Caco-2 (cell line): ENCODE measurements at regions not wholly inside any gene's neighbourhood (a gene's known extent, or its start where the extent isn't known, plus 50 kb on each side); places are given as distances from the start of the nearest gene placed in this dataset.

Experiments used
- BruUV-seq: library from RNA; stranded (reverse); fragments of 400-500 nt; replicated peaks from 2 replicates; lab custom pipeline; 2021; lab: Mats Ljungman, UMichigan
- CTCF ChIA-PET: fragments of 300-600 bp; sonication (Branson Sonifier 250); formaldehyde crosslinking; loops from one replicate; lab custom pipeline; 2022; ENCODE audit warnings: antibody characterized with exemption; lab: Charles Lee
- POLR2A ChIA-PET: fragments of 300-600 bp; sonication (Branson Sonifier 250); formaldehyde crosslinking; loops from one replicate; lab custom pipeline; 2022; ENCODE audit warnings: antibody characterized with exemption; lab: Charles Lee
- DNase-seq, 2 experiments: peaks; one replicate each; pipeline versions ENCODE4 v3.0.0 to v3.0.0-alpha.2; 2020 to 2022
- H3K27me3 ChIP-seq: replicated peaks from 2 replicates; pipeline ENCODE4 v1.6.0; 2011; ENCODE audit warnings: low read length; ENCODE audit not compliant: control insufficient read depth, insufficient read depth
- H3K36me3 ChIP-seq: 2 replicates; pipeline ENCODE4 v1.5.1; 2011; ENCODE audit warnings: low read length; ENCODE audit not compliant: control insufficient read depth, insufficient read depth
- H3K4me1 ChIP-seq: fragments of 250-450 bp; sonication (Bioruptor Pico); 2 replicates; pipeline ENCODE4 v1.5.1; 2020; ENCODE audit warnings: mild to moderate bottlenecking
- H3K4me3 ChIP-seq: 2 replicates; pipeline ENCODE4 v1.5.1; 2011; ENCODE audit warnings: low read depth, mild to moderate bottlenecking, control low read depth, low read length
- H3K9me3 ChIP-seq: fragments of 250-450 bp; sonication (Bioruptor Pico); 2 replicates; pipeline ENCODE4 v1.5.1; 2020; ENCODE audit warnings: mild to moderate bottlenecking, moderate library complexity
- H3K27ac Mint-ChIP-seq: one replicate; pipeline ENCODE4 v1.8.0; 2022; ENCODE audit warnings: mixed read lengths; ENCODE audit not compliant: unreplicated experiment
- H3K27me3 Mint-ChIP-seq: one replicate; pipeline ENCODE4 v1.8.0; 2022; ENCODE audit warnings: mixed read lengths; ENCODE audit not compliant: insufficient read depth, unreplicated experiment
- H3K36me3 Mint-ChIP-seq: one replicate; pipeline ENCODE4 v1.8.0; 2022; ENCODE audit warnings: mild to moderate bottlenecking, mixed read lengths; ENCODE audit not compliant: insufficient read depth, unreplicated experiment
- H3K4me1 Mint-ChIP-seq: one replicate; pipeline ENCODE4 v1.8.0; 2022; ENCODE audit warnings: low read depth, mixed read lengths; ENCODE audit not compliant: unreplicated experiment
- H3K4me3 Mint-ChIP-seq: one replicate; pipeline ENCODE4 v1.8.0; 2022; ENCODE audit warnings: mild to moderate bottlenecking, moderate library complexity, mixed read lengths; ENCODE audit not compliant: unreplicated experiment
- H3K9me3 Mint-ChIP-seq: one replicate; pipeline ENCODE4 v1.8.0; 2022; ENCODE audit warnings: mixed read lengths; ENCODE audit not compliant: unreplicated experiment
- CTCF ChIP-seq, 2 experiments: fragments of 200-600 bp in 1 of 2; IDR thresholded peaks; 1 replicate in 1 of 2; 2 replicates in 1 of 2; pipeline versions ENCODE4 v1.5.1 to v1.8.0; 2011 to 2022; ENCODE audit warnings: antibody characterized with exemption in 1 of 2, control low read depth in 1 of 2, inconsistent platforms in 1 of 2, low read depth in 1 of 2, low read length in 1 of 2, mild to moderate bottlenecking in 1 of 2, moderate library complexity in 1 of 2; ENCODE audit not compliant: insufficient read depth in 1 of 2, severe bottlenecking in 1 of 2, unreplicated experiment in 1 of 2
- intact Hi-C: fragments of 100-400 bp; cut with micrococcal nuclease; formaldehyde crosslinking; loops from one replicate; pipeline ENCODE4 v1.10.0; 2022; ENCODE audit not compliant: unreplicated experiment

DNA sequence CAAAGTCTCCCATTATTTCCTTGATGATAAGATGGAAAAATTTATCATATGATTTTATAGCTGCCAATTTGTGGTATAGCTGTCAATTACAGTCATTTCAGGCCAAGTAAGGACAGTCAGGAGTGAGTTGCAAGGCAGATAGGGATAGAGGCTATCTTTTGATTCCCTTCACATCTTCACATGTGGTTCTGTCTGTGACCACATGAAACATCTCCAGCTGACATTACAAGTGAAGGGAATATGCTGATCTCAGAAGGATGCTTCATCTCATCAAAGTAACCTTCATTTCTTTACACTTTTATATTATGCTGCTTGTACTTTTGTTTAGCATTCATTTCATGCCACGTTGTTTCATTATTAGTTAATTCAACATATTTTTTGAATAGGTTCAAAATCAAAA is 136.9 kb upstream of the CFAP20DC start:
- H3K27ac Mint-ChIP-seq: no peak overlapping the region
- no peak overlapping the region for H3K4me3 Mint-ChIP-seq
- CTCF ChIA-PET: no interaction called here
- no peaks in the 10 kb centered on the region for H3K4me1 ChIP-seq
- H3K9me3 Mint-ChIP-seq: no peaks in the 10 kb centered on the region
- no peaks in the 10 kb centered on the region for H3K36me3 ChIP-seq
- H3K9me3 ChIP-seq: no peaks in the 10 kb centered on the region
- peaks cover 2% of the 10 kb centered on the region for H3K27me3 Mint-ChIP-seq
- POLR2A ChIA-PET: no interaction called here
- no peak for TF ChIP-seq CTCF (IDR thresholded peaks at IDR 0.05; ENCODE audit: insufficient read depth in 1 of 2, low read depth in 1 of 2, low read length in 1 of 2, severe bottlenecking in 1 of 2, unreplicated experiment in 1 of 2)
- H3K36me3 Mint-ChIP-seq: no peaks in the 10 kb centered on the region
- H3K4me3 ChIP-seq: no peak overlapping the region
- no peaks in the 10 kb centered on the region for H3K27me3 ChIP-seq
- H3K4me1 Mint-ChIP-seq: peaks cover 6% of the 10 kb centered on the region
- no TSS peak for BruUV-seq
- intact Hi-C loops: no loop called here
- no peak for DNase-seq

DNA sequence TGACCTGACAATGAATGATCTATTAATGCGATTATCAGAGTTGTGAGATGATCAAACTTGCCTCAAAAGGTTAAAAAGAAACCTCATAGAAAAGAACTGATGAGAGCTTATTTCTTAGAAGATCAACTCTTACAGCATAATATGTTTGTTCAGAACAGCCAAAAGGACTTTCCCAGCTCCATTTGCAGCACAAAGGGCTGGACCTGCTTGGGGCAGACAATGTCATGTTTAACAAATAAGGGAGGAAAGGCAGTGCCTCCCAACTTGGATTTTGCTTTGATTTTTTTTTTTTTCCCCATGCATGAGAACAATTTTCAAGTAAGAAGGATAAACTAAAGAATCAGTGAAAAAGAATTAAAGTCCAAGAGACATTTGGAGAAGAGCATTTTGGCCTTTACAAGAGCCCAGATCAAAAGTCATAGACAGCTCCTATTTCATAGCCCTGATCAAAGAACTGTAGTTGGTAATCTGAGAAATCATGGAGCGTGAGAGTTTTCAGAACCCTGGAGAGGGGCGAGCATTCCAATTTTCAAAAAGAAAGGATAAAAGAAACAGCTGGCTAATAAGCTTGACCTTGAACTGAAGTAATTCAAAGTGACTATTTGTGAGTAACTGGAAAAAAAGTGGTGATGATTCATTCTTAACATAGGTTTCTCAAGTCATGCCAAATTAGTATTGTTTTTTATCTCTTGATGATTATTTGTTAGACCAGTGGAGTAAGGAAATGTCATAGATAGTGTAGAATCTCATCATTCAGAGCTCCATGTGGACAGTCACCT is 136.0 kb upstream of the CFAP20DC start:
- no peak overlapping the region for H3K4me3 Mint-ChIP-seq
- H3K36me3 ChIP-seq: no peaks in the 10 kb centered on the region
- no peak for TF ChIP-seq CTCF (IDR thresholded peaks at IDR 0.05; ENCODE audit: insufficient read depth in 1 of 2, low read depth in 1 of 2, low read length in 1 of 2, severe bottlenecking in 1 of 2, unreplicated experiment in 1 of 2)
- H3K27ac Mint-ChIP-seq: no peak overlapping the region
- no peaks in the 10 kb centered on the region for H3K27me3 ChIP-seq
- H3K4me1 ChIP-seq: no peaks in the 10 kb centered on the region
- H3K27me3 Mint-ChIP-seq: peaks cover 2% of the 10 kb centered on the region
- ChIA-PET CTCF (no interaction called here), POLR2A (no interaction called here)
- DNase-seq: no peak
- H3K9me3 Mint-ChIP-seq: no peaks in the 10 kb centered on the region
- H3K9me3 ChIP-seq: no peaks in the 10 kb centered on the region
- H3K4me3 ChIP-seq: no peak overlapping the region
- H3K4me1 Mint-ChIP-seq: peaks cover 6% of the 10 kb centered on the region
- no peaks in the 10 kb centered on the region for H3K36me3 Mint-ChIP-seq
- intact Hi-C loops: no loop called here
- BruUV-seq: no TSS peak

DNA sequence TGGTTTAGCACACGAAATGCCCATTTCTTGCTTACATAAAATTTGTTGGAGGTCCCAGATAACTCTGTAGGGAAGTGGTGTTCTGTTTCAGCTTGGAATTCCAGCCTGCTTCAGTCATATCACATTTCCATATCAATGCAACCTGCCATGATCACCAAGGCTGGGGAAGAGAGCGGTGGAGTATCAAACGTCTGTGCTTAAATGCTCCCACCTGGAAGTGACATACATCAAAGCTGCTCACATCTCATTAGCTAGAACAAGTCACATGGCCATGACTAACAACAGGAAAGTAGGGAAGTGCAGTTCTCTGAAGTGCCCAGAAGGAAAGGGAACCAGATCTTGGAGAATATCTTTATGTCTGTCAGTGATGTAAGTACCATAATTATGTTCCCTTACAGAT is 130.2 kb upstream of the CFAP20DC start:
- H3K9me3 Mint-ChIP-seq: peaks cover 10% of the 10 kb centered on the region
- no TSS peak for BruUV-seq
- Histone ChIP-seq H3K4me3 (no peak overlapping the region), H3K9me3 (peaks cover 4% of the 10 kb centered on the region; the same call in 1 of the 2 replicates), H3K4me1 (no peaks in the 10 kb centered on the region), H3K27me3 (no peaks in the 10 kb centered on the region), H3K36me3 (no peaks in the 10 kb centered on the region)
- H3K4me1 Mint-ChIP-seq: no peaks in the 10 kb centered on the region
- H3K36me3 Mint-ChIP-seq: no peaks in the 10 kb centered on the region
- CTCF ChIA-PET: no interaction called here
- TF ChIP-seq CTCF (IDR thresholded peaks at IDR 0.05; ENCODE audit: insufficient read depth in 1 of 2, low read depth in 1 of 2, low read length in 1 of 2, severe bottlenecking in 1 of 2, unreplicated experiment in 1 of 2): no peak
- POLR2A ChIA-PET: no interaction called here
- no peak for DNase-seq
- H3K4me3 Mint-ChIP-seq: no peak overlapping the region
- peaks cover 11% of the 10 kb centered on the region for H3K27me3 Mint-ChIP-seq
- H3K27ac Mint-ChIP-seq: no peak overlapping the region
- intact Hi-C loops: no loop called here
